ENCODE measurements at regions not wholly inside any gene's neighbourhood (a gene's known extent, or its start where the extent isn't known, plus 50 kb on each side); places are given as distances from the start of the nearest gene placed in this dataset.
"Not testable (repeated sequence)": the region's sequence is repeated elsewhere in the genome, so short reads cannot be mapped to it uniquely, and the experiment has no call there.

DNA sequence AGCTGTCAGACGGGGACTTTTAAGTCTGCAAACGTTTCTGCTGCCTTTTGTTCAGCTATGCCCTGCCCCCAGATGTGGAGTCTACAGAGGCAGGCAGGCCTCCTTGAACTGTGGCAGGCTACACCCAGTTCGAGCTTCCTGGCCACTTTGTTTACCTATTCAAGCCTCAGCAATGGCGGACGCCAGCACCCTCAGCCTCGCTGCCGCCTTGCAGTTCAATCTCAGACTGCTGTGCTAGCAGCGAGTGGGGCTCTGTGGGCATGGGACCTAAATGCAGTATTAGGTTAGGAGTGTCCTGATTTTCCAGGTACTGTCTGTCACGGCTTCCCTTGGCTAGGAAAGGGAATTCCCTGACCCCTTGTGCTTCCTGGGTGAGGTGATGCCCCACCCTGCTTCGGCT lies 86.8 kb upstream of the ALX4 start:
- not testable (repeated sequence) for H3K36me3 Mint-ChIP-seq (ENCODE audit: insufficient read depth in 2 of 2); DNase-seq; H3K4me1 Mint-ChIP-seq (ENCODE audit: low read depth); ATAC-seq (replicated peaks in 1 of 2); H3K9me3 Mint-ChIP-seq; H3K27ac Mint-ChIP-seq; H3K4me3 Mint-ChIP-seq
- peaks cover 30% of the 10 kb centered on the region for H3K27me3 Mint-ChIP-seq (ENCODE audit: low read depth)

DNA sequence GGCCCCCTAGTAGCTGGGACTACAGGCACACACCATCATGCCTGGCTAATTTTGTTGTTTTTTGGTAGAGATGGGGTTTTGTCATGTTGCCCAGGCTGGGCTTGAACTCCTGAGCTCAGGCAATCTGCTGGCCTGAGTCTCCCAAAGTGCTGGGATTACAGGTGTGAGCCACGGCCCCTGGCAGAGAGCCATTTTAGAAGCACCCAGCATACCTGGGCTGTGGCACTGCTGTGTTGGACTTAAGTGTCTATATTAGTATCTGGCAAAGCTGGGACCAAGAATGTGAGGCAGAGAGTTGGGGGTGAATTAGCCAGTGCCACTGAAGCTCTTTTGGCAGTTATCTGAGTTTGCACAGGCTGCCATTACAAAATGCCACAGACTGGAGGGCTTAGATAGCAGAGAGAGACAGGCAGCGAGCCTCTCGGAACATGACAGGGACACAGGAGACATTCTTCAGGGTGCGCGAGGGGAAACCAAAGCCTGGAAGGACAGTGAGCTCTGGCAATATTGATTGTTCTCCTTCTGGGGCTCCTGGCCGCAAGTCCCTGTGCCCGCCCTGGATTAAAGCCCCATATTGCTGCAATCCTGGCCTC lies 87.7 kb upstream of the ALX4 start:
- Mint-ChIP-seq H3K27me3 (ENCODE audit: low read depth) (peaks cover 34% of the 10 kb centered on the region), H3K27ac (no peak overlapping the region), H3K4me1 (ENCODE audit: low read depth) (no peaks in the 10 kb centered on the region), H3K36me3 (ENCODE audit: insufficient read depth in 2 of 2) (peaks cover 0 to 1% of the 10 kb centered on the region in 2 donors), H3K9me3 (peaks cover 0 to 1% of the 10 kb centered on the region in 2 donors), H3K4me3 (no peak overlapping the region)
- DNase-seq (no peak), ATAC-seq (replicated peaks in 1 of 2) (no peak)

DNA sequence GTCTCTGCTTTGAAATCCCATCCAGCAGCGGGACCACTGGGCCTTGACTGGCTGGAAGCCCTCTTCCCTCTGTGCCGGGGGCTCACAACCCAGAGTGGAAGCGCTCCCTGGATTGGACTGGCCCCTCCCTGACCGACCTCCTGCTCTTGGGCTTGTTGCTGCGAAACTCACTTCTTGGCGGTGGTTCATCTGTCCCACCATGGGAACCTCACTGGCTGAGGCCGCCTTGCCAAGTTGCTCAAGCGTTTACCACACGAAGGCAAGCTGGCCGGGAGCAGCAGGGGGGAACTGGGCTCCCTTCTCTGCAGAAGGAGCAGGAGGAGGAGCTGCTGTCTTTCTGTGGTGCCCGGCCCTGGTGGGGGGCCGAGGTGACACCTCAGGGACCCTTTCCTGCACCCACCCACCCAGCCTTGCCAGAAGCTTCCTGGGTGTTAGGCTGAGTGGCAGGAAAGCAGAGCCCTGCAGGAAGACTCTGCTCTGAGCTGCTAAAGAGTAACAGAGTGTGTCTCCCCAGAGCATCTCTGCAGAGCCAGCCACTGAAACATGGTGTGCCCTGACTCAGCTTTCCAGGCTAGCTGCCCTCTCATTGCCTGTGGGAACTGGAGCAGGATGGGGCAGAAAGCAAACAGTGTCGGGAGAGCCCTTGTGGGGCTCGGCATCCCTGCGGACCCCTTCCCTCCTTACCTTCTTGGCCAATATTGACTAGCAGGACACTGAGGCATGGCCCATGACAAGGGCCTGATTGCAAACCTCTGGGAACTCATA lies 88.5 kb upstream of the ALX4 start:
- Mint-ChIP-seq H3K9me3 (peaks cover 0 to 1% of the 10 kb centered on the region in 2 donors), H3K27ac (no peak overlapping the region), H3K36me3 (ENCODE audit: insufficient read depth in 2 of 2) (no peaks in the 10 kb centered on the region), H3K4me1 (ENCODE audit: low read depth) (no peaks in the 10 kb centered on the region), H3K4me3 (no peak overlapping the region), H3K27me3 (ENCODE audit: low read depth) (peaks cover 35% of the 10 kb centered on the region)
- DNase-seq: no peak
- no peak for ATAC-seq (replicated peaks in 1 of 2)

DNA sequence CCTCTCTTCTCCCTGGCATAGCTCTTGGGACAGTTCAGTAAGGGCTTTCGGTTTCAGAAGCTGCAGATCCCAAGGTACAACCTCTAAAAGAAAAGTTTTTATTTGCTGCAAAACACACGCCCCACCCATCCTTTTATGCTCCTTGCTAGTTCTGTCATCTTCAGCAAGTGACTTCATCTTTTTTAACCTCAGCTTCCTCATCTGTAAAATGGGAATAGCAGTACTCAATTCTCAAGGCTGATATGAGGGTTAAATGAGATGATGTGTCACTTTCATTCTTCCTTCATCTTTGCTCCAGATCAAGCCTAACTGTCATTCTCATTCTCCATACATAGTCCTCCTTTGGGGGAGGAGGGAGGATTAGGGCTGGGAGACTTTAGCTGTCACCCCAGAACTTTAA lies 90.0 kb upstream of the ALX4 start:
- no peak overlapping the region for H3K27ac Mint-ChIP-seq
- H3K4me3 Mint-ChIP-seq: no peak overlapping the region
- ATAC-seq (replicated peaks in 1 of 2) (no peak), DNase-seq (no peak)
- peaks cover 24% of the 10 kb centered on the region for H3K27me3 Mint-ChIP-seq (ENCODE audit: low read depth)
- no peaks in the 10 kb centered on the region for H3K4me1 Mint-ChIP-seq (ENCODE audit: low read depth)
- no peaks in the 10 kb centered on the region for H3K9me3 Mint-ChIP-seq
- no peaks in the 10 kb centered on the region for H3K36me3 Mint-ChIP-seq (ENCODE audit: insufficient read depth in 2 of 2)

DNA sequence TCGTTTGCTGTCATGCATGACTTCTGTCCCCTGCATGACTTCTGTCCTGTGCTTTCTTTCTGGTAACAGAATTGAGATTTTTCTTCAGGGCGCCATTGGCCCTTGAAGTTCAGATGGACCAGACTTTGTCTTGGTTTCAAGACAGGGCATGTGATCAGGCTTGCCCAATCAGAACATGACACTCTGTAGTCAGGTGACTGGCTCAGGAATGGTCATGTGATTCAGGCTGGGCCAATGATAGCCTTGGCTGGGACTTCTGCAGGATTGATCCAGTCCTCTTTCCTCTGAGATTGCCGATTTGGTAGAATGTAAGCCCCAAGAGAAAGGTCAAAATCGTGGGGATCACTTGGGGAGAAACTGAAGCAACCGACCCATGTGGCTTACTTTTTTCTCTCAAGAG lies 90.5 kb upstream of the ALX4 start:
- H3K36me3 Mint-ChIP-seq (ENCODE audit: insufficient read depth in 2 of 2): no peaks in the 10 kb centered on the region
- no peaks in the 10 kb centered on the region for H3K9me3 Mint-ChIP-seq
- H3K4me3 Mint-ChIP-seq: no peak overlapping the region

DNA sequence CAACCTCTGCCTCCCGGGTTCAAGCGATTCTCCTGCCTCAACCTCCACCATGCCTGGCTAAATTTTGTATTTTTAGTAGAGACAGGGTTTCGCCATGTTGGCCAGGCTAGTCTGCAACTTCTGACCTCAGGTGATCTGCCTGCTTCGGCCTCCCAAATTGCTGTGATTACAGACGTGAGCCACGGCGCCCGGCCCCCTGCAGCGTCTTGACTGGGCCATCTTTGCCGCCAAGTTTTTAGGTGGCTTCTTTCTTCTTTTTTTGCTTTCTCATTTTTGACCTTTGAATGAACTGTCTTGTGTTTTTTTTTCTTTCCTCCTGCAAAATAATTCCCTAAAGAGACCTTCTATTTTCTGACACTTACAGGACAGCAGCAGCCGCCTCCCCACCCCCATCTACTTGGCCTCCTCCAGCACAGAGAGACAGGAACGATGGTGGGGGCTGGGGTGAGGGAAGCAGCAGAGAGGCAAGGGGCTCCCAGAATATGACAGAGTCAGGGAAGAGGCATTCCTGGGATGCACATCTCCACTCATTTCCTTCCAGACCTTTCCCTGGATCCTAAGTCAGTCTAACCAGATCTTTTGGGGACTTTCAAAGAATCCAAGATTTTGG lies 92.6 kb upstream of the ALX4 start:
- H3K27ac Mint-ChIP-seq: no peak overlapping the region
- H3K4me3 Mint-ChIP-seq: no peak overlapping the region
- no peaks in the 10 kb centered on the region for H3K36me3 Mint-ChIP-seq (ENCODE audit: insufficient read depth in 2 of 2)
- no peak for ATAC-seq (replicated peaks in 1 of 2)
- DNase-seq: no peak
- no peaks in the 10 kb centered on the region for H3K4me1 Mint-ChIP-seq (ENCODE audit: low read depth)
- H3K27me3 Mint-ChIP-seq (ENCODE audit: low read depth): peaks cover 16% of the 10 kb centered on the region
- no peaks in the 10 kb centered on the region for H3K9me3 Mint-ChIP-seq

More for the DNA sequence above, 90.5 kb upstream of the ALX4 start:
- no peak for ATAC-seq (replicated peaks in 1 of 2)
- H3K4me1 Mint-ChIP-seq (ENCODE audit: low read depth): no peaks in the 10 kb centered on the region
- no peak overlapping the region for H3K27ac Mint-ChIP-seq
- DNase-seq: no peak
- H3K27me3 Mint-ChIP-seq (ENCODE audit: low read depth): peaks cover 24% of the 10 kb centered on the region

DNA sequence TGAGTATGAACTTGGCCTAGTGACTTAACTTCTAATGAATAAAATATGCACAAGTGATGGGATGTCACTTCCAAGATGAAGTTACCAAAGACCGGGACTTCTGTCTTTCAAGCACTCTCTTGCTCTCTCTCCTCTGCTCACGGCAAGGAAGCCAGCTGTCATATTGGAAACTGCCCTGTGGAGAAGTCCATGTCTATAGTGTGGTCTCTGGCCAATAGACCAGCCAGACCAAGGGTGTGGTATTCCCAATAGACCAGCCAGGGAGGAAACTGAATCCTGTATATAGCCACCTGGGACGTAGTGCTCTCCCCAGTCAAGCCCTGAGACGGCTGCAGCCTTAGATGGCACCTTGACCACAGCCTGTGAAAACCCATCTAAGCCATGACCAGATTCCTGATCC lies 93.2 kb upstream of the ALX4 start:
- peaks cover 16% of the 10 kb centered on the region for H3K27me3 Mint-ChIP-seq (ENCODE audit: low read depth)
- no peaks in the 10 kb centered on the region for H3K36me3 Mint-ChIP-seq (ENCODE audit: insufficient read depth in 2 of 2)
- no peaks in the 10 kb centered on the region for H3K9me3 Mint-ChIP-seq
- no peak overlapping the region for H3K27ac Mint-ChIP-seq
- DNase-seq (no peak), ATAC-seq (replicated peaks in 1 of 2) (no peak)
- no peak overlapping the region for H3K4me3 Mint-ChIP-seq
- no peaks in the 10 kb centered on the region for H3K4me1 Mint-ChIP-seq (ENCODE audit: low read depth)

DNA sequence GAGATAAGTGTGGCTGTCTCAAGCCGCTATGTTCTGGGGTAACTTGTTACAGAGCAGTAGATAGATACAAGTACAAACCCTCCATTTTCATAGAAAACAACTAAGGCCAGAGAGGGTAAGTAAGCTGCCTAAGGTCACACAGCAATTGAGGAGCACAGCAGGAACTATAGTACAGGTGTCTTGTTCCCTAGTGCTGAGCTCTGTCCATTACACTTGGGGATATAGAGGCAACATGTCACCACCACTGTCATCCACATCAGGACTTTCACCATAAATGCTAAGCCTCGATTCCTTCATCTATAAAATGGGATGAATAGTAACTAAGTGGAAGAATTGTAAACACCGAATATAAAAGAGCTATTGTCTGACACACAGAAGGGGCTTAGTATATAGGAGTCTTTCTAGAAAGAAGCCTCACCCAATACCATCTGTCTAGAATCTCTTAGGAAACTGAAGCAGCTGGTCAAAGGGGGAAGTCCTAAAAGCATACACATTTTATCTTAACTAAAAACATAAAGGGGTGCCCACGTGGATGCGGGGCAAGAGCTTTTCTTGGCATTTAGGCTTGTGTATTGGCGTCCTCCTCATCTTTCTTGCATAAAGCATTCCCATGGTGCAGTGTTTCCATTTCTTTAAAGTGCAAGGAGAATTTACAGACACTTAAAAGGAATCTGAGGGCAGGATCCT lies 93.8 kb upstream of the ALX4 start:
- Mint-ChIP-seq H3K9me3 (no peaks in the 10 kb centered on the region), H3K4me1 (ENCODE audit: low read depth) (no peaks in the 10 kb centered on the region), H3K27ac (no peak overlapping the region), H3K27me3 (ENCODE audit: low read depth) (peaks cover 19% of the 10 kb centered on the region), H3K36me3 (ENCODE audit: insufficient read depth in 2 of 2) (no peaks in the 10 kb centered on the region), H3K4me3 (no peak overlapping the region)
- no peak for DNase-seq
- no peak for ATAC-seq (replicated peaks in 1 of 2)

DNA sequence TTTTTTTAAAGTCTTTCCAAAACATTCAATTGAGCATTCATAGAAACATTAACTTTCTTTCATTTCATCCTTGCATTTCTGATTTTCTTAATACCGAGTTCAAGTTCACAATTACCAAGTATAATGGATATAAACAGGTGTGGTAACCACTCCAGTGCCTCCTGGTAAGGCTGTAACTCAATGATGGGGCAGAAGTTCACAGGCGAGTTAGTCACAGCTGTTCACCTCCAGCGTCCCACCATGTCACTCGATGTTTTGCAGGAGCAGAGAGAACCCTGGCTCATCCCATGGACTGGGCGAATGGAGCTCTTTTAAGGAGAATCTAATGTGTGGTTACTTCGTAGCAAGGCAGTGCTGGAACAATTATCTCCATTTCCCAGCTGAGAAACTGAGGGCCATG lies 94.4 kb upstream of the ALX4 start:
- no peak for ATAC-seq (replicated peaks in 1 of 2)
- Mint-ChIP-seq H3K4me1 (ENCODE audit: low read depth) (no peaks in the 10 kb centered on the region), H3K9me3 (no peaks in the 10 kb centered on the region), H3K4me3 (no peak overlapping the region), H3K27me3 (ENCODE audit: low read depth) (peaks cover 21% of the 10 kb centered on the region), H3K36me3 (ENCODE audit: insufficient read depth in 2 of 2) (no peaks in the 10 kb centered on the region), H3K27ac (no peak overlapping the region)
- DNase-seq: no peak

DNA sequence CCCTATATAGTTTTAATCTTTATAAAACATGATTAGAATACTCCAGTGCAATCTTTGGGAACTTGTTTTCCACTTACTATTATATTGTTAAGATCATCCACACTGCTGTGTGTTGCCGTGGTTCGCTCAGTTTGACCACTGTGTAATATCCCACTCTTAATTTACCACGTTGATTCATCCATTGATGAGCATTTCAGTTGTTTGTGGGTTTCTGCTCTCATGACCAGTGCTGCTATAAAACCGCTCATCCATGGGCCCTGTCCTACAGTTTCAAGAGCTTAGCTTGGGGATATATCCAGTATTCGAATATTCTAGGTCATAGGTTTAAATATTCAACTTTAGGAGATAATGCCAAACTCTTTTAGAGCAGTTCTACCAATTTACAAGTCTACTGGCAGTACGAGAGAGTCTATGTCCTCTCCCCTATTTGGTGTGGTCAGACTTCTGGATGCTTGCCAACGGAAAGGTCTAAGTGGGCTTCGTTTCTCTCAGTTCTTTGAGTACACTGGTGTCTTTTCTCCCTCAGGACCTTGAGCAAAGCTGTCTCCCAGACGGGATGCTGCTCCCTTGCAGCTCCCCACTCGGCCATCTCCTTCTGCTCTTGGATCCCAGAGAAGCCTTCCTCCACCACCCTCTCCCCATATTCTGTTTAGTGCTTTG lies 94.9 kb upstream of the ALX4 start:
- no peaks in the 10 kb centered on the region for H3K9me3 Mint-ChIP-seq
- no peak overlapping the region for H3K4me3 Mint-ChIP-seq
- H3K27ac Mint-ChIP-seq: no peak overlapping the region
- no peaks in the 10 kb centered on the region for H3K4me1 Mint-ChIP-seq (ENCODE audit: low read depth)
- no peaks in the 10 kb centered on the region for H3K36me3 Mint-ChIP-seq (ENCODE audit: insufficient read depth in 2 of 2)
- H3K27me3 Mint-ChIP-seq (ENCODE audit: low read depth): peaks cover 19% of the 10 kb centered on the region
- DNase-seq (no peak), ATAC-seq (replicated peaks in 1 of 2) (no peak)

DNA sequence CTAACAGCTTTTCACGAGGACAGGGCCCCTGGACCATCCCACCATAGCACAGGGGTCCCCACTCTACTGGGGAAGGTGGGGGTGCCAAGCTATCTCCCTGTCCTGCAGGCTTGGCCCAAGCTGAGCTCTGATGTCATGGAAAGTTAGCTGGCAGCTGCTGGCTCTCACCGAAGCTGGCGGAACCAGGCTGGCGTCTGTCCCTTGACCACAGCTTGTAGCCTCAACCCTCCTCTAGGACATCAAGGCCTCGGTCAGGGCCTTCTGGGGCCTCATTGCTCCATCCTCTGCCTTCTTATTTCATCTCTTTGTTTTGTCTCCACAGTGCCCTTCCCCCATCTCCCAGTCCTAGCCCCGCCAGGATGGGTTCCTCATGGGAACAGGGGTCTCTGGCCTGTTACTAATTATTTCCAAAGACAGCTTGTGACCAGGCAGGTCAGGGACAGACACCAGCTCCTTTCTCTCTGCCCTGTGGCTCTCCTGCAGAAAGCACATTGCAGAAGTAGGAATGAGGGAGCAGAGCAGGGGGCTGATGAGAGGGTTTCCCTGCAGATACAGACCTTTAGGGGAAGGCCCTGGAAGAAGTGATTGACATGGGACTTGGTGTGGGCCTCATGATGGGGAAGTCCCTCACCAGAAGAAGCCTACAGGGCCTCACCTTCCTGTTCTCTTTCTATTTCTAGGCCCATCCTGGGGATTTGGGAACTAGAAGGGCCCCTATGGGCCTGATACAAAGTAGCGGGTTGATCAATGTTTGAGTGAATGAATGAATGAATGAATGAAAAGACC lies 97.5 kb upstream of the ALX4 start:
- Mint-ChIP-seq H3K4me3 (no peak overlapping the region), H3K4me1 (ENCODE audit: low read depth) (no peaks in the 10 kb centered on the region), H3K27ac (no peak overlapping the region), H3K9me3 (peaks cover 5 to 8% of the 10 kb centered on the region in 2 donors), H3K36me3 (ENCODE audit: insufficient read depth in 2 of 2) (peaks cover 0 to 6% of the 10 kb centered on the region in 2 donors), H3K27me3 (ENCODE audit: low read depth) (peaks cover 27% of the 10 kb centered on the region)
- no peak for DNase-seq
- ATAC-seq (replicated peaks in 1 of 2): no peak

DNA sequence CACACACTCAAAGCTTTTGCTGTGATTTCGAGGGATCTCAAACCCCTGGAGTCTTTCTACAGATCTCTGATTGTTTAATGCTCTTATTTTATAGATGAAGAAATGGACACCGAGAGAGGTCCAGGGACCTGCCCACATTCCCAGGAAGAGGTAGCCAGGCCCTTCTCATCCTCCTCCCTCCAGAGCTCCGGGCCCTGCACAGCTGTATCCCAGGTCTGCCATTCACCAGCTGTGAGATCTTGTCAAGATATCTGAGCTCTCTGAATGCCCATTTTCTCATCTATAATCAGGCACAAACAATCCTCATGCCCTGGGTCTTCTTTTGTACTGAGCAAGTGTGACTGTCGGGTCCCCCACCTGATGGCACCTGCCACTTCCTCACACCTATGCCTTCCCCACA lies 98.2 kb upstream of the ALX4 start:
- ATAC-seq (replicated peaks in 1 of 2) (no peak), DNase-seq (no peak)
- no peak overlapping the region for H3K27ac Mint-ChIP-seq
- peaks cover 5 to 8% of the 10 kb centered on the region in 2 donors for H3K9me3 Mint-ChIP-seq
- peaks cover 26% of the 10 kb centered on the region for H3K27me3 Mint-ChIP-seq (ENCODE audit: low read depth)
- H3K4me3 Mint-ChIP-seq: no peak overlapping the region
- no peaks in the 10 kb centered on the region for H3K4me1 Mint-ChIP-seq (ENCODE audit: low read depth)
- peaks cover 0 to 6% of the 10 kb centered on the region in 2 donors for H3K36me3 Mint-ChIP-seq (ENCODE audit: insufficient read depth in 2 of 2)

Measured in activated T-cell treated with anti-CD3 and anti-CD28 coated beads, Interleukin-2, amount 50 U/mL, for 72 hours (primary cell).